ENCODE measurements at regions not wholly inside any gene's neighbourhood (a gene's known extent, or its start where the extent isn't known, plus 50 kb on each side); places are given as distances from the start of the nearest gene placed in this dataset.

- Histone ChIP-seq H3K4me3 (no peak overlapping the region), H3K4me1 (no peaks in the 10 kb centered on the region), H3K9me3 (no peaks in the 10 kb centered on the region), H3K27ac (no peak overlapping the region), H3K36me3 (no peaks in the 10 kb centered on the region), H3K27me3 (no peaks in the 10 kb centered on the region)
- WGBS (ENCODE audit: insufficient coverage, low coverage, low lambda C conversion rate, missing lambda C conversion rate): 76% methylated on average over 7 of the region's 8 CpGs
- ATAC-seq: peak; percentile 17 to 32 (median 27)
- peak in 1 of 3 donors; percentile 36 for DNase-seq
- no peak for TF ChIP-seq POLR2A (IDR thresholded peaks at IDR 0.05)
- TF ChIP-seq, protein P1, sequence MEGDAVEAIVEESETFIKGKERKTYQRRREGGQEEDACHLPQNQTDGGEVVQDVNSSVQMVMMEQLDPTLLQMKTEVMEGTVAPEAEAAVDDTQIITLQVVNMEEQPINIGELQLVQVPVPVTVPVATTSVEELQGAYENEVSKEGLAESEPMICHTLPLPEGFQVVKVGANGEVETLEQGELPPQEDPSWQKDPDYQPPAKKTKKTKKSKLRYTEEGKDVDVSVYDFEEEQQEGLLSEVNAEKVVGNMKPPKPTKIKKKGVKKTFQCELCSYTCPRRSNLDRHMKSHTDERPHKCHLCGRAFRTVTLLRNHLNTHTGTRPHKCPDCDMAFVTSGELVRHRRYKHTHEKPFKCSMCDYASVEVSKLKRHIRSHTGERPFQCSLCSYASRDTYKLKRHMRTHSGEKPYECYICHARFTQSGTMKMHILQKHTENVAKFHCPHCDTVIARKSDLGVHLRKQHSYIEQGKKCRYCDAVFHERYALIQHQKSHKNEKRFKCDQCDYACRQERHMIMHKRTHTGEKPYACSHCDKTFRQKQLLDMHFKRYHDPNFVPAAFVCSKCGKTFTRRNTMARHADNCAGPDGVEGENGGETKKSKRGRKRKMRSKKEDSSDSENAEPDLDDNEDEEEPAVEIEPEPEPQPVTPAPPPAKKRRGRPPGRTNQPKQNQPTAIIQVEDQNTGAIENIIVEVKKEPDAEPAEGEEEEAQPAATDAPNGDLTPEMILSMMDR (IDR thresholded peaks at IDR 0.05): no peak
- intact Hi-C loops (cut with DNase I): no loop called here
Measured at GRCh38 chr10:124185084-124185483, 91.7 kb upstream of the CHST15 start.

DNA sequence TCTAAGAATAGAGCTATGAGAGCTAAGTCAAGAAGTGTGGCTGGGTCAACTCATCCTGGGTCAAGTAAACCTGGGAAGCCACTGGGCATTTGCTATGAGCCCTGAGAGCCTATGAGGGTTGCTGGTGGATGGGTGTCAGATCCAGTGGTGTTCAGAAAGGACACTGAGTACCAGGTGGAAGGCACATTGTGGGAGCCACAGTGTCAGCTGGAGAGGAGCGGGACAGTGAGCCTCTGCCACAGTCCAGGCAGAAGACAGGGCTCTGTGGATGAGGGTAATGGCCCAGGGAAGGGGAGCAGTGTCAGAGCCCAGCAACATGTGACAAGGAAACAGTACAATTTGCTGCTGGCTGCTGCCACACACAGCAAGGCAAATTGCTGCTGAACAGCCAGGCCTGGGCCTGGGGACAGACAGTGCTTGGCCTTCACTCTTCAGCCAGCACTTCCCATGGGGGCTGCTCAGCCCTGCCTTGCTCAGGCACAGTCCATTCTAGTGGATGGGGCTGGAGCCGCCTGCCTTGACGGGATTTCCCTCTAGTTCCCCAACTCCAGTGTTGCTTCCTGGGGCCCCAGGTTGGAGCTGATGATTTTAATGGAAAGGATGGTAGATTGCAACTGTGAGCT is 90.9 kb upstream of the CHST15 start:
- H3K9me3 ChIP-seq: no peaks in the 10 kb centered on the region
- H3K4me3 ChIP-seq: no peak overlapping the region
- H3K27ac ChIP-seq: no peak overlapping the region
- H3K27me3 ChIP-seq: no peaks in the 10 kb centered on the region
- H3K36me3 ChIP-seq: no peaks in the 10 kb centered on the region
- intact Hi-C loops (cut with DNase I): no loop called here
- H3K4me1 ChIP-seq: no peaks in the 10 kb centered on the region
- TF ChIP-seq, protein P1 (IDR thresholded peaks at IDR 0.05): no peak
- no peak for TF ChIP-seq POLR2A (IDR thresholded peaks at IDR 0.05)
- 80% methylated on average over 1 of the region's 3 CpGs for WGBS (ENCODE audit: insufficient coverage, low coverage, low lambda C conversion rate, missing lambda C conversion rate)
- peak in 2 of 4 donors; percentile 17 to 50 for ATAC-seq
- DNase-seq: peak in 1 of 3 donors; percentile 42

DNA sequence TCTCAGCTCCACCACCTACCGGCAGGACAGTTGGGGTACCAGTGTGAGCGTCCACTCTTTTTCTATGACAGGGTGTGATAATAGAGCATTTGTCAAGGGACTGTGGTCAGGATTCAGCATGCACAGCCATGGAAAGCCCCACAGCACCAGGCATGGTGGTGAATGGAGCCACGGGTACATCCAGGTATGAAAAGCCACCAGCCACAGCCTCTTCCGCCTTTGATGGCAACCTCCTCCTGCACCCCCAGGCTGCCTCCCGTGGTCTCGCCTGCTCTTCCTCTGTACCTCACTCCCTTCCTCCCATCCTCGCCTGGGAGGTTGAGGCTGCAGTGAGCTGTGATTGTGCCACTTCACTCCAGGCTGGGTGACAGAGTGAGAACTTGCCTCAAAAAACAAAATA is 90.2 kb upstream of the CHST15 start:
- no peaks in the 10 kb centered on the region for H3K27me3 ChIP-seq
- DNase-seq: peak in 1 of 3 donors; percentile 36
- TF ChIP-seq, protein P1 (IDR thresholded peaks at IDR 0.05): no peak
- TF ChIP-seq POLR2A (IDR thresholded peaks at IDR 0.05): no peak
- intact Hi-C loops (cut with DNase I): no loop called here
- H3K27ac ChIP-seq: no peak overlapping the region
- H3K9me3 ChIP-seq: no peaks in the 10 kb centered on the region
- WGBS (ENCODE audit: insufficient coverage, low coverage, low lambda C conversion rate, missing lambda C conversion rate): 76% methylated on average over 3 of the region's 7 CpGs
- no peaks in the 10 kb centered on the region for H3K4me1 ChIP-seq
- no peaks in the 10 kb centered on the region for H3K36me3 ChIP-seq
- no peak overlapping the region for H3K4me3 ChIP-seq
- no peak for ATAC-seq

DNA sequence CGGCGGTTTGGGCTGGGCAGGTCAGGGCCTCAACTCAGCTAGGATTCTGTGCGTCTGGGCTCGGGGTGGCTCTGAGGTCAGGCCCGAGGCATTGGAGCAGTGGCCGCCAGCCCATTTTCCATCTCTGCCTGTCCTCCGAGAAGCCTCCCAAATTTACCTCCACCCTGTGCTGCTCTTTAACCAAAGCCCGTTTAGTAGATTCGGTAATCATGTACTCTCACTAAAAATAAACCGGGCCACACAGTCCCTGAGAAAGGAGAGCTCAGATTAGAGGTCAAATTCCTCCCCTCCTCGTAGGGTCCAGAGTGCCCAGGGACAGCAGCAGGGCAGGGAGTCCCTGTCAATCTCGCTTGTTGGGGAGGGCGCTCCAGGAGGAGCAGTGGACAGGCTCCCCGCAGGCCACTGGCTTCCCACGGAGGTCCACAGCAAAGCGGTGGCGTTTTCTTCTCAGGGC is 88.7 kb upstream of the CHST15 start:
- no peaks in the 10 kb centered on the region for H3K36me3 ChIP-seq
- intact Hi-C loops (cut with DNase I): no loop called here

More for the DNA sequence above, 88.7 kb upstream of the CHST15 start:
- 57% methylated on average over 8 of the region's 17 CpGs for WGBS (ENCODE audit: insufficient coverage, low coverage, low lambda C conversion rate, missing lambda C conversion rate)
- TF ChIP-seq POLR2A (IDR thresholded peaks at IDR 0.05): no peak
- TF ChIP-seq, protein P1 (IDR thresholded peaks at IDR 0.05): no peak
- DNase-seq (peak in 1 of 3 donors; percentile 31), ATAC-seq (no peak)
- Histone ChIP-seq H3K9me3 (no peaks in the 10 kb centered on the region), H3K27ac (no peak overlapping the region), H3K4me1 (no peaks in the 10 kb centered on the region), H3K4me3 (no peak overlapping the region), H3K27me3 (no peaks in the 10 kb centered on the region)
